AML-193 (cell line): ENCODE measurements at regions not wholly inside any gene's neighbourhood (a gene's known extent, or its start where the extent isn't known, plus 50 kb on each side); places are given as distances from the start of the nearest gene placed in this dataset.

Source experiments
- DNase-seq, 2 experiments: peaks; one replicate each; lab custom pipeline; 2025; lab: John Stamatoyannopoulos, UW

DNA sequence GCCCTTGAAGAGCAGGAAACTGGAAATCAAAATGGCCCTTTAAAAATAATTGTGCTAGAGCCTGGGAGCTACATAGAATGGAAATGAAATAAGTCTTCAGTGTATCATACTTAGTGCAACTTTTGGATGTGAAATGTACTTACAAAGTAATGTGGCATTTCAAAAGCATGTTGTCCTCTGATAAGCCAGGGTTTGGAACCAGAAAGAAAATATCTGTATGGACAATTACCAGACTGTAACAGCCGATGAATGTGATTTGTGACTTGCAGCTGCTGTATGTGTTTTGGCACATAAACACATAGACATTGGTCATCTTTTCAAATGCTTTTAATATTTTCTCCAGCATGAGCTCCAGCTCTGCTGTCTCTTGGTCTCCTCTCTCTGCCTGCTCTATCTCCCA, 546.4 kb downstream of the OMA1 start:
- no peak for DNase-seq

DNA sequence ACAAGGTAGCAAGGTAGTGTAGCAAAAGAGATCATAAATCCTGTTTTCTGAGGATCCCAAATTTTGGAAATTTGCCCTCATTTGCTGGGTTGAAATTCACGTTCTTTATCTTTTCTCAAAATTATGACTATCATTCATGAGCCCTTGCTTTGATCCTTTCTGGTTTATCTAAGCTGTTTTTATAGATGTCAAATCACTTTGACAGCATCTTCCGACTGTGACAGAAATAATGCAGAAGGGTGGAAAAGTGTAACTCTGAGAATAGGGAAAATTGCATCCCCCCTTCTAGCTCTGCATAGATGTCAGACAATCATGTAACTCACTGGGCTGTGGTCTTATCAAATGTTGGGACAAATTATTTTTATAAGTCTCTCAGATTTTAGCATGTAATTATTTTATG, 550.1 kb downstream of the OMA1 start:
- DNase-seq, result no peak

DNA sequence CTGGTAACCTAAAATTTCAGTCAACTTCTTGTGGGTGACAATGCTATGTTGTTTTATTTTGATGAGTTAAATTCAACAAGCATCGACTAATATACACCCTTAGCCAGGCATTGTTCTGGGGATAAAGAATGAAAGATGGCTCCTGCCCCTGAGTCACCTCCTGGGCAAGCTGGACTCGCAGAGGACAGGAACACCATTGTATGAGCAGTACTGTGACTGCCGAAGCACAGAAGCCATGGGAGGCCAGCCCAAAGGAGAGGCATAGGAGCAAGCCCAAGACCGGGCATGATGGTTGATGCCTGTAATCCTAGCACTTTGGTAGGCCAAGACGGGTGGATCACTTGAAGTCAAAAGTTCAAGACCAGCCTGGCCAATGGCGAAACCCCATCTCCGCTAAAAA, 555.2 kb downstream of the OMA1 start:
- no peak for DNase-seq

DNA sequence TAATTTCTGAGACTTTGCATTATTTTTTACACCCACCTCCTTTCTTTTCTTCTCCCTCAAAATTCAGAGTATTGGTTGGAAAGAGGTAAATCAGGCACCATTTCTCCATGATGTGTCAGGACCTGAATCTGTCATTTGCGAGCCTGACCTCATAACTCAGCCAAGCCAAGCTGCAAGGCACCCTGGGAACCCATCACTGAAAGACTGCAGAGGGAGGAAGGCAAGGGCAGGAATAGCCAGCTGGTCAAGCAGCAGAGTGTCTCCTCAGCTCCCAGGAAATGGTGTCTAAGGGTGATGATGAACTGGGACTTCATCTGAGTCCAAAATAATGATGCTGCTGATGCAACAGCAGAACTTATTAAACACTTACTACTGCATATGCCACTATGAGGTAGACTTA, 556.6 kb downstream of the OMA1 start:
- DNase-seq, result no peak

DNA sequence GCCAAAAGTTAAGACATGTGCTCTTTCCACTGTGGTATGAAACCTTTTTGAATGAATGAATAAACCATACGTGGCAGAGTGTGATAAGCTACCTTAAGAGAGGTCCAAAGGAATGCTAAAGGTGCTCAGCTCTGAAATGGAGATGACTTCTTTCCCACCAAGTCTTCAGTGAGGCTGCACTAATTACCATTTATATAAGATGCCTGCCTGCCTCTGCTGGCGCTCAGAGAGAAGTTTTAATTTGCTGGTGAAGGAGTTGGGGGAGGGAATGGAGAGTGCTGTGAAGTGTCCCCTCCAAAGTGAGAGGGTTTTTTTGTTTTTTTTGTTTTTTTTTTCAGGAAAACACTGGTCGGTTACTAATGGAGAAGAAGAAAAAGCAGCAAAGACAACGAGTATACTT, 559.0 kb downstream of the OMA1 start:
- no peak for DNase-seq

DNA sequence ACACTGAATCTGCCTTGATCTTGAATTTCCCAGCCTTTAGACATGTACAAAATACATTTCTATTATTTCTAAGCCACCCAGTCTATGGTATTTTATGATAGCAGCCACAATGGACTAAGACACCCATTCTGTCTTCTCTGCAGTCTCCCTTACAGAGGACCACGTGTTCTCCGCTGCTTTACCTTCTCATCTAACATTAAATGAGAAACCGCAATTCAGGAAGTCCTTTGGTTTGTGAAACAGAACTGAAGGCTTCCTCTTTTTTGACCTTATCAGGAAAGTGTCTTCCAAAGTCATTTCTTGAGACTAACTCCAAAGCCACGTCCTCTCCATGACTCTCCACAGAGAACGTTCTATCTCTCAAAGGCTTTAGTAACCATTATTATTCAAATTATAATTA, 560.1 kb downstream of the OMA1 start:
- DNase-seq, result peak; percentile 83

DNA sequence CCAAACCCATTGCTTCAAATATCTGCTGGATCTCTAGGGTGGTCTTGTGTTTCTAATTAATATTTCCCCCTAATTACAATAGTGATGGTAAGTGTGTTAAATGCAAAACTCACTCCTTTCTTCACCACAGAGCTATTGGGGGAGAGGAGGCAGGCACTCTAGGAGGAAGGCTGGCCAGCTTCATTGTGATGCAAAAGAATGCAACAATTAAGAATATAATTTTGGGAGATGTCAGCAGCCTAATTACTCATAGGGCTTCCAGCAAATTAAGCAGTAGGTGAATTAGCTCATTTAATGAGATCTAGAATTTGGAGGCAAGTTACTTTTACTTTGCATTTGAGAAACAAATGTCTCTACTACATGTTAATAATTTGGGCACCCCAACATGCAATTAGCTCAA, 560.4 kb upstream of the DAB1 start:
- no peak for DNase-seq

DNA sequence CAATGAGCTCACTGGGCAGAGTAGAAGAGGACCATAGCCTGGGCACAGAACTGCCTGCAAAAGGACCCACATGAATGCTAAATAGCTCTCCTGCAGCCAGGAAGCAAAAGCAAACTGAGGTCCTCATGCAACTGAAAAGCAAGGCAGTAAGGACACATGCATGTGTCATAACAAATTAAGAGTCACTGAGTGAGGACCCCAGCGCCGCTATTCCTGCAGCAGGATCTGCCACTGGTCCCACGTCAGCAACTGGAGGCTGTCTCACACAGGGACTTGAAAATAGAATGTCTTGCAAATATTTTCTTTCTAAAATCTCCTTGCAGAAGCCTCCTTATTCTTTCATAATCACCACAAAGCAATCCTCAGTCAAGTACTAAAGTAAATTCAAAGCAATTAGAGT, 559.6 kb upstream of the DAB1 start:
- no peak for DNase-seq

DNA sequence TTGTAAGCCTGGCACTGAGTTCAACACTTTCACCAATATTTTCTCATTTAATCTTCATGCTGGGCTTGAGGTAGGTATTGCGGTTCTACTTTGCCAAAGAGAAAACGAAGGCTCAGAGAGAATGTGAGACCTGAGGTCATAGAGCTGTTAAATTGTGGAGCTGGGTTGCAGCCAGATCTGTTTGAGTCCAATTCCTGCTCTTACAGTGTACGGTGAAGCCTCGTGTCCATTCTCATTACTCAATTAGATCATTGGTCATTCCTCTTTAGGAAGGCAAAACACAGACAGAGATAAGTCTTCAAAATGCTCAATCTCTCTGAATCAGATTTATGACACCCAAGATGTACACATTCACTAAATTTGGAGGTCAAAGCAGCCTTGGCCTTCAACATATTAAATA, 559.0 kb upstream of the DAB1 start:
- no peak for DNase-seq

DNA sequence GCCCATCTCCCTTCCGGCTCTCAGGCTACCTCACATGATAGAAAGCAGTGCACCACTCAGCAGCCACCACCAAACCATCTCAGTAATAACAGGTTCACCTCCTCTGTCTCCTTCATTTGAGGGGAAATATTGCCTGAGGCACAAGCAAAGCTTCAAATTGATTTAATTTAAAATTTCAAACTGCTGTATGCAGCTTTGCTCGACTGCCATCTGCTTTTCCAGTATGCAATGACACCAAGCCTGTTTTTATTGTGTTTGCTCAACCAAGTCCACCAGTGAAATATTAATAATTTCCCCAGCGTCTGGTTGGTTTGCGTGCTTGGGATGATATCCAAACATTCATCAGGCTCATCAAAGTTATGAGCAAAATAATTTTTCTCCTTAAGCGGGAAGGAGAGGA, 552.4 kb upstream of the DAB1 start:
- no peak for DNase-seq

DNA sequence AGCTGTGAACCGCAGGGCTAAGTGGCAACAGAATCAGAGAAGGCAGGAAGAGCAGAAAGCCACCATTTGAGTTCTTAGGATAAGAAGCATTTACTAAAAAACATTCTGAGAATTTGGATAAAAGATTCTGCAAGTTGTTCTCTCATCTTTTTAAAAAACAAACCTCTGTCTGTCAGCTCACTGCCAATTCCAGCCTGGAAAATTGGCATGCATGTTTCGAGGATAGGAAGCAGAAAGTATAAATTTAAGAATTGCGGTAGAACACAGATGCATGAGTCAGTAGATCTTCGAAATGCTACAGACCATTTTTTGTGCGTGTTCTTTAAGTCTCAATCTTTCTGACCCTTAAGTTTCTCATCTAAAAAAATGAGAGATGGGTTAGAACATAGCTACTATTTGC, 544.5 kb upstream of the DAB1 start:
- no peak for DNase-seq

DNA sequence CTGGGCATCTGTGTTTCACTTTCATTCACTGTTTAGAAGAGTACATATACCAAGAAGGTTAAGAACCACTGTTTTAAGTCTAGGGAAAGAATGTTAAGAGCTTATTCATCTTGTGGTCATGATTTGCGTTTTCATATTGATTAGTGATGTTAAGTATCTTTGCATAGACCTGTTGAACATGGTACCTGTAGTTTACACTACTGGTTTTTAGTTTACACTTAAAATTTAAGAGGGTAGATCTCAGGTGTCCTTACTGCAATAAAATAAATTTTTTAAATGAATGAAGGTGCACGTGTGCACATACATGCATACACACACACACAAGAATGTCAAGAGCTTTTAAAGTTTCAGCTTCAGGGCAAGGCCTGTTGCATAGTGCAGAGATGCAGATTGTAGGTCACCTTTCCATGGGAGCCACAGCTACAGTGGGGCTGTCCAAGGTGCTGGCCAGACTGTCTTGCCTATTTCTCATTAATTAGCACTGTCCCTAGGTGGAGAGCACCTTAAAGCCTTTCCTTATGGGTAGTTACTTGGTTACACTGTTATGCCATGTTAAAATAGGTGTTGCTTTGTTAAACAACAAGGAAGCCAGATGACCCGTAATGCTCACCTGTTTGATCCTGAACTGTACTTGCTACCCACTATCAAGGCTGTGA, 543.0 kb upstream of the DAB1 start:
- DNase-seq, result no peak

DNA sequence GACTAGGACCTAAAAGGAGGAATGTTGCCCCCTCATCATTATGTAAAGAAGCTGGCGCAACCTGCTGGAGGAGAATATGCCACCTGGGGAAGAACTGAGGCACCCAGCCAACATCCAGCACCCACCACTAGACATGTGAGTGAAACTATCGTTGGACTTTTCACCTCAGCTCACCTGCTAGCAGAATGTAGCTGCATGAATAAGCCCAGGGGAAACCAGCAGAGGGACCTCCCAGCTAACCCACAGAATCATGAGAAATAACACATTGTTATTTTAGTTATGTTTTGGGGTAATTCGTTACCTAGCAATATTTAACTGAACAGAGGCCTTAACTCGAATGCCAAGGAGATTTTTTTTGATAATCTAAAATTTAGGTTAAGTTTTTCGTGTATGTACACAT, 542.5 kb upstream of the DAB1 start:
- DNase-seq, result no peak

DNA sequence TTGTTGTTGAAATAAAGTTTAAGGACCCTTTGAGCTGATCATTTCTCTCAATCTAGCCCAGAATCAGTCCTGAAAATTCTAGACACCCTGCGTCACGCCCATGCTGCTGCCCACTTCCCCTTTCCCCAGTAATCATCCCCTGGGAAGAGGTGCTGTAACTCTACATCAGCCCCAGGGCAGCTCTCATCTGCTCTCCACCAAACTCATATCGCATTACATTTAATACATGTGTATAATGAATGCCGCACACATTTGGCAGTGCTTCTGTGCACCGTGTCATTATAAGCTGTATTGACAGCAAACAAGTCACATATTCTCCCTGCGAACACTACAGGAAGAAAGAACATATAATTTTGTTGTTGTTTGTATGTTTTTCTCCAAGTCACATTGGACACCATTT, 539.7 kb upstream of the DAB1 start:
- DNase-seq, result no peak

DNA sequence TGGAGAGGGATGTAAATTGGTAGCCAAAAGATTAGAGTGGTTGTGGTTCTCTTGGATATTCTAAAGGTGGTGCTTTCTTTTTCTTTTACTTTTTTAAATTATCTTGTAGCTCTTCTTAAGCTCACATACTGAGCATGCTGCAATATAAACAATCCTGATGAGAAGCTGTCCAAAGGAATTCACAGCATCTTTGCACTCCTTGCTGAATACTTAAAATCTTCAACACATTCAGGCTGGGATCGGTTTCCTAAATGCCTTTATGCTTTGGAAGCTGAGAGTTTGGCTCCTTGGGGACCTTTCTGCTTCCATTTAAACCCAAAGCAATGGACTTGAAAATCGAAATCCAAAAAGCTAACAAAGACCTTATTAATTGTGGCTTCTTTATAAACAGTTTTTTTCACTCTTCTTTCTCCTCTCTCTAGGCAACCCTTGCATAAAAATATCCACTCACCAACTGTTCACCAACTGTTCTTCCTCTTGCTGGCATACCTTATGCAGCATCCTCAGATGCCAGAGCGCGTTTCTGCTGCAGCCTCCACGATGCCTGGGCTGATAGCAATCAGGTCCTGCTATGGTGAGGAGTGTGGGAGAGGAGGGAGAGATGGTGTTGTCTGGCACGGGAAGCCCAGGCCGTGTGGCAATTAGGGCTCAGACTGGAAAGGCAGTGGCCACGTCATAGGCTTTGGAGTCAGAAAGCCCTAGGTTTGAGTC, 535.8 kb upstream of the DAB1 start:
- no peak for DNase-seq

DNA sequence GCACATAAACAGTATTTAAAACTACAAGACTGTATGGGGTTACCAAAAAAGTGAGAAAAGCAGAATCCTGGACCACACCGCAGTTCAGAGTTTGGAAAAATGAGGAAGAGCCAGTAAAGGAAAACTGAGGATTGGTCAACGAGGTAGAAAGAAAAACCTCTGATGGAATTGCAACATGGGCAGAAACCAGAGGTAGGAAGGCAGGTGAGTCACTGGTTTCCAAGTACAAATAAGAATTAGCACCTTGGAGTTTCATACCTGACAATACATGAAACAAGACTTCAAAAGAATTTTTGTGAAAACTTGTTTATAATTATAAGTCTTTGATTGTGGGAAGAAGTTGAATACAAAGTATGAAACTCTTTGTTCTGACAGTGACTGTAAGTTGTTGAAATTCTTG, 533.7 kb upstream of the DAB1 start:
- DNase-seq, result no peak

DNA sequence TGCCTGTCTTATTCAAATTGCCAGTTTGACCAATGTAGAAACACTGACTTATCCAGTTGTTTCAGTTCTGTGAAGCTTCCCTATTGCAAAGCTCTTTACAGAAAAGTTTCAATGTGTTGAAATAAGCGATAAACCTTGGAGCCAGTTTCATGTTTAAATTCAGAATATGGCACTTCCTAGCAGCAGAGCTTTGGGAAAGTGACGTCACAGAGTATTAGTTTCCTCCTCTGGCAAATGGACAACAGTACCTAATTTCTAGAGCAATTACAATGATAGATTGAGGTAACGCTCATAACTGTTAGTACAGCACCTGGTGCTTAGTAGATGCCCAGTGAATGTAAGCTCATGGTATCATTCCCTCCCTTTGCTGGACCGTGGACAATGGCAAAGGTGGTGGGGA, 527.5 kb upstream of the DAB1 start:
- DNase-seq, result no peak

DNA sequence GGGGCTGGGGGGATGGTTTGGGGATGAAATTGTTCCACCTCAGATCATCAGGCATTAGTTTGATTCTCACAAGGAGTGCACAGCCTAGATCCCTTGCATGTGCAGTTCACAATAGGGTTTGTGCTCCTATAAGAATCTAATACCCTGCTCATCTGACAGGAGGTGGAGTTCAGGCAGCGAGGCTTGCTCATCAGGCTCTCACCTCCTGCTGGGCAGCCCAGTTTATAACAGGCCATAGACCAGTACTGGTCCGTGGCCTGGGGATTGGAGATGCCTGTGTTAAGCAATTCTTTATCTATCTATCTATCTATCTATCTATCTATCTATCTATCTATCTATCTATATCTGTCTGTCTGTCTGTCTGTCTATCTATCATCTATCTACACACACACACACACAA, 525.3 kb upstream of the DAB1 start:
- DNase-seq, result no peak

DNA sequence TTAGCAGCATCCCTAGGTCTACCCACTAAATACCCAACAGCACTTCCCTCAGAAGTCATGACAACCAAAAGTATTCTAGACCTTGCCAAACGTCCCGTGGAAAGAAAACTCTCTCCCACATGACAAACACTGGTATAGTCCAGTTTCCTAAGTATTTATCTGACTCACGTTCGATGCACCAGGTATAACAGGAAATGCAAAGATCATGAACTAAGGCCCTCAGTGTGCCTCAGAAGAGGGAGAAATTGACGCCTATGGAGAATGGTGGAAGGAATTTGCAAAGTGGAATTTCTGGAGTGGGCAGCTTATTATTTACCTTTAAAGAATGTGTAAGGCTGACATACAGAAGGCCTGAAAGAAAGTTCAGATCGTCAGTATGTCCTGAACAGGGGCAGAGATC, 523.6 kb upstream of the DAB1 start:
- DNase-seq, result no peak

DNA sequence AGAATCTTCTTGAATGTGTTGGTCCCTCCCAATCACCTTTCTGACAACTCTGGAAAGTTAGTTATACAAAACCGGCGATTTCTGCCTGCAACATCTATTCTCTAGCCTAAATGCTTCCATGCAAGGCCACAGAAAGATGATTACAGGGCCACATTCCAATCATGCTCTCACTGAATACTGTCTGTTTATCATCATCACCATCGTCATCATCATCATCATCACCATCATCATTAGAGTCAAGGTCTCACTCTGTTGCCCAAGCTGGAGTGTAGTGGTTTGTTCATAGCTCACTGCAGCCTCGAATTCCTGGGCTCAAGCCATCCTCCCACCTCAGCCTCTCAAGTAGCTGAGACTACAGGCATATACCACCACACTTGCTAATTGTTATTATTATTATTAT, 521.2 kb upstream of the DAB1 start:
- no peak for DNase-seq

DNA sequence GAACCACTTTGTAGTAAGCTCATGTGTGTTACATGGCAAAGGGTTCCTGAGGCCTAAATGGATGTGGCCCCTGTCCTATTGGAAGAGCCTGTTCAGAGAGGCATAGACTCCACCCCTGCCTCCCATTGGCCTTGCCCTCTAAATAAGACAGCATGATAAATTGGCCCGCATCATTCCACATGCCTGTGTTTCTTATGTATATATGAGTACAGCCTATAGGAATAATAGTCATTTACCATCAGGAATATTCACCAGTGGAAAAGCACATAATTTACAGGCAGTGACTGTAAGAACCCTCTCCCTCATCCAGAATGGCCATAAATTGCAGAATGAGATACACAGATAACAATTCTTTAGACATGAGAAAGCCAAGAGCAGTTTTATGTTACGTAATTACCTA, 519.5 kb upstream of the DAB1 start:
- DNase-seq, result no peak

DNA sequence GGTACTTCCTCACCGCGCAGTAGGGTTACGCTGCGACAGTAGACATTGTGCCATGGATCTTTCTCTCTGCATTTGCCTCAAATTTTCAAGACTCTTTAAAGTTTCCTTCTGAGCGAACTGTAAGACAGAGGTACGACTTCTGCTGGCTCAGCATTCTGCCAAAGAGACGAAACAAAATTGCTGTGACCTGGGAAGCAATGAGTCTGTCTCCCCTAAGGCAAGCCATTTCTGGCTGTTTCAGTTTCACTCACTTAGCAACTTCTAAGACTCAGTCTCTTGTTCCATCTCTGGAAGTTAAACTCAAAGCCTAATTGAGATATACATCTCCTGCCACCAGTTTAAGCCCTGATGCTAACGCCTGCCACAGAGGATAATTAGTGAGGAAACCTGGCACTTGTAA, 510.9 kb upstream of the DAB1 start:
- no peak for DNase-seq

DNA sequence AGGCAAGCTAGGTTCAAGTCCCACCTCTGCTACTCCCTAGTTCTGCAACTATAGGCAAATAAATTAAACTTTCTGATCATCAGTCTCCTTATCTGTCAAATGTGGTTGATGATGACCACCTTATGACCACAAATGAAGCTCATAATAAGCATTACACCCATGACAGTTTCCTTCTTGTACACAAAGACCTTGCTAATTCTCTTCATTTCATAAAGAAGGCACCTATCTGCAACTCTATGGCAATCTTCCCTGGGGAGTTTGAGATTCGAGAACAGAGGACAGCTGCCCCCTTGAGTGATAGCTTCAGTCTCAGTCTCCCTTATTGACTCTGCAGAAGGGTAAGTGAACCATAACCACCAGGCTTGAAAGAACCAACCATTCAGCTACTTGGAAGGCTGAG, 503.1 kb upstream of the DAB1 start:
- no peak for DNase-seq

DNA sequence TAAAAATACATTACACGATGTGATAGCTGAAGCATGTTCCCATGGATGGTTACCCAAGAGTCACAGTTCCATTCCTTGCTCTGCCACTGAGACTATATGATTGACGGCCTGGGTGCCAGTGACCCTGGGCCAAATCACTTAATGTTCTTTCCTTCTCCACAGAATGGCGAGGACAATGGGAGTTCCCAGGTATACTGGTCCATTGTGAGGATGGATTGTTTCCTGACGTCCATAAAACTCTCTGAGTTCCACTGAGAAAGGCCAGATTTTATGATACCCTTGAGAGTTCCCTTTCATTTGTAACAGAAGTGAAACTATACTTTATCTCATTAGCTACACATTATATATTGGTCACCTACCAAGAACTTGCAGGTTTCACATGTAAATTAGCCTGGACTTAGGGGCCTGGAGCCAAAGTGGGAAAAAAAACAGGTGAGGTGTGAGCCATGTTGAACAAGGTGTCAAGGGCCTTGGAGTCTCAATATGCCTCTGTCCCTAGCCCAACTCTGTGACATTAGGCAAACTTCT, 502.2 kb upstream of the DAB1 start:
- no peak for DNase-seq
